ENCODE measurements at regions not wholly inside any gene's neighbourhood (a gene's known extent, or its start where the extent isn't known, plus 50 kb on each side); places are given as distances from the start of the nearest gene placed in this dataset.
A peak's percentile ranks its signal among the peaks of the same experiment; 100 is the strongest.

DNA sequence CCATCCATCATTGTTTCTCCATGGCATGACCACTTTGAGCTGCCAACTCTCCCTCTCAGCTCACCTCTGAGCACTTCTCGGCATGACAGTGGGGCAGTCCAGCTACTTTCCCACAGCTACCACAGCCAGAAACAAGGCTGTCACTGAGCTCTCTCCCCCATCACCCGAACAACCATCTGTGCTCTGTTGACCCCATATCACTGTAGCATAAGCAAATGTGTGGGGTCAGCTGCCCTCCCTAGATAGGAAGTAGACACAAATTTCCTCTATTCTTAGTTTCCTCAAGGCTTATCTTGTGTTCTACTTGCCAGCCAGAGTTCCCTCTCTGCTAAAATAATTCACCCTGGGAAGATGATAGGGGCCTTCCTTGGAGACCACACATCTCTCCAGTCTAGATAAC, 82.6 kb upstream of the FUT8 start:
- no peak for DNase-seq

DNA sequence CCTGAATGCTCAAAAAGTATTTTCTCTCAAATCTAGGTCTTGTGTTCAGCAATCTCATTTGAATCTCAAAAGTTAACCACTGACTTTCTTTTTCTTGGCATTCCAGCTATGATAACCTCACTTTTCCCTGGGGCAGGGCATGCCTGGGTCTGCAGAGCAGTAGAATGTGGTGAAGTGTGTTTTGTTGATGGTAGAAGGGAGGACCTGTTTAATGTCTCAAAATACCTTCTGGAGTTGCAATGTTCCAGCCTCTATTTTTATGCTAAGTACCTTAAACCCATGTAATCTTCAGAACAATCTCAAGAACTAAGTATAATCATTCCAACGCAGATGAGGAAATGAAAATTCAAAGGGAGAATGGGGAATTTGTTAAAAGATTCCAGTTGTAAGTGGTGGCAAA, 82.1 kb upstream of the FUT8 start:
- DNase-seq, result no peak

DNA sequence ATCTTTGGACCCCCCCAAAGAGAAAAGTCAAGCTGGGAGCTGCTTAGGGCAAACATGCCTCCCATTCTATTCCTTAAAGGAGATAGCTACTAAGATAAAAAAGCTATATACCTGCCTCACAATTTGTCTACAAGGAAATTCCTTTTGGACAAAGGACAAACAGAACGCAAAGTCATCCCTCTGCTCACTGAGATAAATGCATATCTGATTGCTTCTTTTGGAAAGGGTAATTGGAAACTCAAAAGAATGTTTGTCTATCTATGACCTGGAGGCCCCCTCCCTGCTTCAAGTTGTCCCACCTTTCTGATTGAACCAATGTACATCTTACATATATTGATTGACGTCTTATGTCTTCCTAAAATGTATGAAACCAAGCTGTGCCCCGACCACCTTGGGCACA, 80.9 kb upstream of the FUT8 start:
- DNase-seq, result no peak

DNA sequence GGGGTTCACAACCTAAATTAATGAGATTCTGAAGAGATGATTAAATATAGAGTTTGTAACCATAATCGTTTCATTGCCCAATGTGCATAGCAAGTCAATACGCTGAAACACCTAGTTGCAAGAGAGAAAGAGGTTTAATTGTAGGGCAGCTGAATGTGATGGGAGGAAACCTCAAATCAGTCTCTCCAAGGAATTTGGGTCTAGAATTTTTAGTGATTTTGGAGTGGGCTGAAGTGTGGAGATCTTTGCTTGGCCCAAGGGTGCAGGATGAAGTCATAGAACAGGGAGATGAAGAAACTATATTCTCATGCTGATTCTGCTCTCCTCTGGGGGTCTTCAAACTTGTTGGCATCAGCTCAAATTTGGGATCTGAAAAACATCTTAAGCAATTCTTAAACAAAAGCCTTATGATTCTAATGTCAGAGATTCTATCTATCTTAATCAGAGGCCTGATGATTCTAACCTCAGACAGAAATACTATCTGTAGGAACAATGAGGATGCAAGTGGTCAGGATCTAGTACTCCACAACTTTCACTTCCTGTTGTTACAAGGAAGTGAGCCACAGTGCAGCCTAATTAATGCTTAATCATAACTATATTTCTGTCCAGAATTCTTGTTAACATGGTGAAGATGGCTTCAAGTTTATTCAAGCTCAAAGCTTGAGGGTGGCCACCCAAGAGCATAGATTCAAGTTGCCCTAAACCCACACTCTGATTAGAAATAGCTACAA, 80.2 kb upstream of the FUT8 start:
- DNase-seq, result peak; percentile 95

DNA sequence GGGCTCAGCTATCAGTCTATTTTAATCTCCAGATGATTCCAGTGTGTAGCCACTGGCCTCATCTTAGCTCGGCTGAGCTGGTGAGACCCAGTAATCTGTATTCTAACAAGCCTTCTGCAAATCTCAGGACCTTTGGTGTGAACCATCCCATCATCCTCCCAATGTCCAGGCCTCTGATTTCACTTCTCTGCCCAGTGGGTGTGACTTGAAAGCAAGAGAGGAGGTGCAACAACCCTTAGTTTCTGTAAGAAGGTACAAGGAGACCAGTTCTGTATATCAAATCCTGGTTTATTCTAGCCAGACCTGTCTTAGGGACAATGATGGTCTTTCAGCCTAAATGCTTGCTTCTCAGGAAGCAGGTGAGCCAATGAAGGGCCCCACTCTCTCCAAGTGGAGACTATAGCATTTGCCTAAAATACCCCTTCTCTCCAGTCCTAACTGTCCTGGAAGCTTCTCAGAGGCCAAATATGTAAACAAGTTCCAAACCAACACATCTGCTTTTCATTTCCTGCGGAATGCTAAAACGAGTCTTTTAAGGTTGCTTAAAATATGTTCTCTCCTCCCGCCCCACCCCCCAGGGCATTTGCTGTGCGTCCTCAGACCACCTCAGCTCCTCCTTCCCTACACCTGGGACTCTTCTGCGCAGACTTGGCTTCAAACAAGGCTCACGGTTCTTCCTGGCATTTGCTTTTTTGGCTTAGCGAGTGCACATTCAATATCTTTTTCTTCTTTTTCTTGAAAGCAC, 78.4 kb upstream of the FUT8 start:
- no peak for DNase-seq

DNA sequence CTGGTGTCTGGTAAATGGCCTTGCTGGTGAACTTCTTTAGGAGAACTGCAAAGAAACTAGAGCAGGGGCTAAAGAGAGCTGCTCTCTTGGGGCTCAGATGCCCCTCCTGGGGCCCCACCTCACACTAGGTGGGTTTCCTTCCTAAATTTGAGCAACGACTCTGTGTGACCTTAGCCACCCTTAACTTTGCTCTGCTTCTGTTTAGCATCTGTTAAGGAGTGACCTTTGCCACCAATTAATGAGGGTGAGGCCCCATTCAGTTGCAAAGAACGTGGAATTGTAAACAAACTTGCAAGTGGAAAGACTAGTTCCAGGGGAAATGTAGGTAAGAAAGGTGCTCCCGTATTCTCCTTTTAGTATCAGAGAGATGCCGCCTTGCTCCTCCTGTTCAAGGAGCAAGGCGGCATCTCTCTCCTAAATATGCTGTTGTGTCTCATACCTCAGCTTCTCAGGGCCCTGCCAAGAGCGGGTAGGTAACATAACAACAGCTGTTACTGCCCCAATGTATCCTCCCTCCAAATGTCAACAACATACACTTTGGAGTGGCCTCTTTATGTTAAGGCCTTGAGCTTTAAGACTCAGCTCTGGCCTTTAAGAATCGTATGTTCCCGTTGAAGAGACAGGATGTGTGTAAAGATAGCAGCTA, 77.6 kb upstream of the FUT8 start:
- no peak for DNase-seq

DNA sequence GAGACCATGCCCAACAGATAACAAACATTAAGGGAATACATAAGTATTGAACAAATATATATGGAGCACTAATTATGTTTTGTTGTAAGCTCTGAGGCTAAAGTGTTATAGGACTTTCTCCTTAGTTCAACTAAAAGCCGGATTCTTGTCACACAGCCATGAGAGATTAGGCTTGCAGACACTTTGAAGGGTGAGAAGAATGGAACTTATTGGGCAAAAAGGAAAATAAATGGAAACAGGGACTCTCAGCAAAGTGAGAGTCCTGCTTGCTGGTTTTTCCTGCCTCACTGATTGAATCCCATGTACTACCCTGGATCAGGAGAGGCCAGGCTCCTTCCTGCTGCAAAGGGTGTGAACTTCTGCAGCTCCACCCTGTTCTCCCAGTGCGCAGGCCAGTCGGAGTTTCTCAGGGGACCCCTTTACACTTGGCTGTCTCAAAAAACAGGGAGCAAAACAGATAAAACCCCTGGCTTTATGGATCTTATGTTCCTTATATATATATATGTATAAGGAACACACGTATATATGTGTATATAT, 77.1 kb upstream of the FUT8 start:
- no peak for DNase-seq

DNA sequence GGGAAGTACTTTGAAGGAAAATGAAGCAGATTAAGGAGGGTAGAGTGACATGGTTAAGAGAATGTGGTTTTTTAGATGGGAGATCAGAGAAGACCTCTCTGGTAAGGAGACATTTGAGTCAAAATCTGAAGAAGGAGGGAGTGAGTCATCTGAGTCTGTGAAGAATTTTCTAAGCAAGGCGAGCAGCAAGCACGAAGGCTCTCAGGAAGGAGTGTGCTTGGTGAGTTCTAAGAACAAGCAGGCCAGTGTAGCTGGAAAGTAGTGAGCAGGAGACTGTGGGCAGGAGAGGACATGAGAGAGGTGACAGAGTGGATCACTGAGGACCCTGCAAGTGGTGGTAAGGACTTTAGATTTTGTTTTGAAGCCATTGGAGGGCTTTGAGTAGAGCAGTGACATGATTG, 76.3 kb upstream of the FUT8 start:
- peak; percentile 18 for DNase-seq

DNA sequence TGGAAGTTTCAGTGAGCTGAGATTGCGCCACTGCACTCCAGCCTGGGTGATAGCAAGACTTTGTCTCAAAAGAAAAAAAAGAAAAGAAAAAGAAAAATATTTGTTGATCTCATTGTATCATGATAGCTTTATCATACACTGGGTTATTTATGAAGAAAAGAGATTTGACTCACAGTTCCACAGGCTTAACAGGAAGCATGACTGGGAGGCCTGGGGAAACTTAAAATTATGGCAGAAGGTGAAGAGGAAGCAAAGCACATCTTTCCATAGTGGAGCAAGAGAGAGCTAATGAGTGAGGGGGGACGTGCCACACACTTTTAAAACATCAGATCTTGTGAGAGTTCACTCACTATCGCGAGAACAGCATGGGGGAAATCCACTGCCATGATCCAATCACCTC, 72.7 kb upstream of the FUT8 start:
- DNase-seq, result no peak

DNA sequence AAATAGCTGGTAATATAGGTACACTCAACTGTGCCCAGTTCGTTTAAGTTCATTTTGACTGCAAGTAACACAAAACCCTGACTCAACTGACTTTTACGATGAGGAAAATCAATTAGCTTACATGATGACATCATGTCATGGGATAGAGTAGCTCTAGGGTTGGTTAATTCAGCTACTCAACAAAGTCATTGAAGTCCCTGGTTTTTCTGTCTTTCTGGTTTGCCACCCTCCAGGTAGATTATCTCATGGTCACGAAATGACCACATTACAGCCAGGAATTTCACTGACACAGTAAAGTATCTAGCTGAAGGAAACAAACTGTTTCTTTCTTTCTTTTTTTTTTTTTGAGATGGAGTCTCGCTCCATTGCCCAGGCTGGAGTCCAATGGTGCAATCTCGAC, 68.5 kb upstream of the FUT8 start:
- no peak for DNase-seq

DNA sequence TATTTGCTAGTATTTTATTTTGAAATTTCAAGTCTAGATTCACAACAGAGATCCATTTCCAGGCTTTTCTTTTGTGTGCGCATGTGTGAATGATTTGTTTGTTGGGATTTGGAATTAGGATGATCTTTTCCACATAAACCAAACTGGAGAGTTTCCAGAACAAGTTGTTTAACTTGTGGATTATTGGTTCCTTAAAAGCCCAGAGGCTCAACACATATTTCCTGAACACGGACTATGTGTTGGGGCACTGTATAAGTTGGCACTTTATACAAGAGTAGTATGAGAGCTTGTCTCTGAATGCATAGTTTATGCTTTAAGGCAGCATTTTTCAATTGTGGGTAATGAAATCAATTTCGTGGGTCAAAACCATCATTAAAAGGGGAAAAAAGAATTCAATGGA, 67.3 kb upstream of the FUT8 start:
- no peak for DNase-seq

DNA sequence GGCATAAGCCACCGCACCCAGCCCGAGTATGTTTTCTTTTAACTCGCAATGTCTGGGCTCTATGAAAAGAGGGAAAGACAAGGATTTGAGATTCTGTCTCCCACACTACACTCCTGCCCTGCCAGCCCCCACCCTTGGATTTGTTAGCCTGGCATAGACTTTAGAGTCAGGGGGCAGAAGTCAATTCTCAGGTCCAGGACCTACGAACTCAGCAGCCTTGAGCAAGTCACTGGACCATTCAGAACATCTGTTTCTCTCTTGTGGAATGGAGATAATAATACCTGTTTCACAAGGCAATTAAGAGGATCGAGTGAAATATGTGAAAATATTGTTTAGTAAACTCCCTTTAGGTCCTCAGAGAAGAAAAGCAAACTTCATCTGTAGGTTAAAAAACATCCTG, 66.1 kb upstream of the FUT8 start:
- DNase-seq, result no peak

DNA sequence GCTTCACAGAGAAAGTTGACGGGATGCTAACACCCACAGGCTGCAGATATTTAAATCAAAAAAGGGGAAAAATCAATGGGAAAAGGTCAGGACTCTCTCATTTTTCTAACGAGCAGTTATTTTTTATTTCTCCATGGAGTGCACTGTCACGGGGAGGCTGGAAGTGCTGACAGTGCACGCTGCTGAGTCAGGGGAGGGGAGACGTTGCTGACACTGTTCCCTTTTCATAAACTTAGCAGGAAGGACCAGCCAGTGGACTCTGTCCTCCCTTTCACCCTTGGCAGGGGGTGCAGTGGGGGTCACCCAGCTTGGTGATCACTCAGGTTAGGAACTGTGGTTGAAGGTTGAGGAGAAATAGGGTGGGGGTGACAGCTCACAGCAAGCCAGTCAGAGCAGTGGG, 65.6 kb upstream of the FUT8 start:
- DNase-seq, result no peak

DNA sequence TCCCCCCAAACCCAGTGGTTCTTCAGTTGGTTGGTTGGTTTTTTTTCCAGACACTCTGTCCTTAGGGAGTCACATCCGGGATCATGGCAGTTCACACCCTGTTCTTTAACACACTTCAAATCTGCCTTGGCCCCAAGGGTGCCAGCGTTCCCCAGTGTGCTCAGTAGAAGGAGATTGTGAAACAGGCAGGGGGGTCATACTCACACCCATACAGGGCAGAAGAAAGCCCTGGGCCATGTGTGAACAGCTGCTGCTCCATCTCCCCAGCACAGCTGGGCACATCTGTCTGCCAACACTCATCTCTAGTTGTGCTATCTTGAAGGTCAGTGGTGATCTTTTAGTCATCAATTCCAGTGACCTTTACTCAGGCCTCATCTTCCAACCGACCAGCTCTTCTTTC, 64.4 kb upstream of the FUT8 start:
- no peak for DNase-seq

DNA sequence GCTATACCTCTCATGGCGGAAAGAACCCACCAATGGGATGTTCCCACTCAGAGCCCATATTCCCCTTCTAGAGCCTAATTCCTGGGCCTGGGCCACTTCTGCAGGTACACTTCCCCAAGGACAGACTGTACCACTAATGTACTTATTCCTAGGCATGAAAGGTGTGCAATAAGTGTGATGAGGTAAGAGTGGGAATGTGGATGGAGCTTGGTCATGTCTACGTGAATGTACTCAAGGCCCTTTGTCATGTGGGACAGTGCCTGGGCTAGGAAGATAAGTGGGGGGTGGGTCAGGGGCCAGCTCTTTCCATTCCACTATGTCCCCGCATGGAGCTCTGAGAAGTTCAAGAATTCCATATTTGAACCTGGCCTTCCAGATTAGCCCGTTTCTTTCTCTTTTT, 63.4 kb upstream of the FUT8 start:
- DNase-seq, result no peak

DNA sequence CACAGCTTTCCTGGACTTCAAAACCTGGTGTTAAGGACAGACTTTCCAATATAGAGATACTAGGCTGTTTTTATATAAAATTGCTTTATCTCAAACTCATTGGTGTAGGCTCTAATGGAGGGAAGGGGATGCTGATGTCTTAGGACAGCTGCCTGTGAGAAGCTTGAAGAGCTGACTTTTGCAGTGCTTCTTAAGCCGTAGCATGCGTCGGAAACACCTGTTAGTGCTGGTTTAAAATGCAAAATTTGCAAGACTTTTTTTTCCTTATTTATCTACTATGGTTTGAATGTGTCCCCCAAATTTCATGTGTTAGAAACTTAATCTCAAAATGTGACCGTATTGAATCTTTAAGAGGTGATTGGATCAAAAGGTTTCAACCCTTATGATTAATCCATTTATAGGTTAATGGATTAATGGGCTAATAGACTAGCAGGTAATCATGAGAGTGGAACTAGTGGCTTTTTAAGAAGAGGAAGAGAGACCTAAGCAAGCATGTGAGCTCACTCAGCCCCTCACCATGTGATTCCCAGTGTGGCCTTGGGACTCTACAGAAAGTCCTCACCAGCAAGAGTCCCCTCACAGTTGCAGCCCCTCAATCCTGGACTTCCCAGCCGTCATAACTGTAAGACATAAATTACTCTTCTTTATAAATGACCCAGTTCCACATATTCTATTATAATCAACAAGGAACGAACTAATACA, 60.9 kb upstream of the FUT8 start:
- DNase-seq, result no peak

DNA sequence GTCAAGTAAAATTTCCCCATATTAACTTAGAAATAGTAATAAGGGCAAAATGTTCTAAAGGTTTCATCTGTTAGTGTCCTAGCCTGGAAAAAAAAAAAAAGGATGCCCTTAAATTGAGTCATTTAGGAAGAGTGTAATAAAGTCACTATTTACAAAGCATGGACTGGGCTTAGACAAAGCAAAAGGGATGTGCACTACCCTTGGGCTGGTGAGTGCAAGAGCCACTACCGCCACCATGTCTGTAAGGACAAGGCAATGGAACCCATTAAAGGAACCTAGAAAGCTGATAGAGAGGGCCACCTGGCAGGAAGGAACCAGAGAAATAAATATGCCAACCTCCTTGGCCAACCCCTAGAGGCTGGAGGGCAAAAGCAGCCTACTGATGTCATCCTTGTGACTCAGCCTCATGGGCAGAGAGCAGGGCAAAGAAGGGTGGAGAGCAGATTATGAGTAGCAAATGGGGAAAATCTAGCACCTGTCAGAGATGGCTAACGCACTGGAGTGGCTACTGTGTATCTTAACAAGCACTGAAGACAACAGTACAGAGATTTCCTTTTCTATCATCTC, 59.5 kb upstream of the FUT8 start:
- DNase-seq, result peak; percentile 39

DNA sequence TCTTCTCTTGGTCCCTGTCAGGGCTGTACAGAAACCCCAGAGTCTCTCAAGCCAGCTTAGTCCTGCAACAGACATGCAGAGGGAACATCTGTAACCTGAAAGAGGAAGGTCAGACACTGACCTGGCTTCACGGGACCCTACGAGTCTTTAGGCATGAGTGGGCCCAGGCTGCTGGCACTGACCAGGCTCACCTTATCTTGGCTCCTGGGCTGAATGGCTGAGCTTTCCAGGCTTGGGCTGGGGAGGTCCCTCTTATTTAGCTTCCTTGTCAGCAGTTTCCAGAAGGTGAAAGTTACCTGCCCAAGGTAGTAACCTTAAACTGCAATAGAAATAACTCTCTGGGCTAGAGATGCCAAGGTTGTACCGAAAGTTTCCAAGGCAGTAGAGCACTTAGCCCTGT, 58.4 kb upstream of the FUT8 start:
- no peak for DNase-seq

DNA sequence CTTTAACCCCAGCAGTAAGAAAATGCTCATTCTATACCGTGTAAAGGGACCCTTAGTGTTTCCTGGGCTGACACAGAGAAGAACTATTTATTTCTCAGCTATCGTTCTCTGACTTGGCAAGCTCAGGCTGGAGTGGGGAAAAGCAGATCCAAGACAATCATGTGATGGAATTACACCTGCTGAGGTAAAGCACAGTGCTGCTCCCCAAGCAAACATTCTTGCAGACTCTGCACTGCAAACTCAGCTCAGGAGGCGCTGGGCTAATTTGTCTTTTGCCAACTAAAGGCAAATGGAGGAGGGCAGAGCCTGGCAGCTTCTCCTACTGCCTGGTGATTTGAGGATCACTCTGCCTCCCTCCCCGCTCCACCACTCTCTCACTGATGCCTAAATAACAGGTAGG, 57.8 kb upstream of the FUT8 start:
- no peak for DNase-seq

DNA sequence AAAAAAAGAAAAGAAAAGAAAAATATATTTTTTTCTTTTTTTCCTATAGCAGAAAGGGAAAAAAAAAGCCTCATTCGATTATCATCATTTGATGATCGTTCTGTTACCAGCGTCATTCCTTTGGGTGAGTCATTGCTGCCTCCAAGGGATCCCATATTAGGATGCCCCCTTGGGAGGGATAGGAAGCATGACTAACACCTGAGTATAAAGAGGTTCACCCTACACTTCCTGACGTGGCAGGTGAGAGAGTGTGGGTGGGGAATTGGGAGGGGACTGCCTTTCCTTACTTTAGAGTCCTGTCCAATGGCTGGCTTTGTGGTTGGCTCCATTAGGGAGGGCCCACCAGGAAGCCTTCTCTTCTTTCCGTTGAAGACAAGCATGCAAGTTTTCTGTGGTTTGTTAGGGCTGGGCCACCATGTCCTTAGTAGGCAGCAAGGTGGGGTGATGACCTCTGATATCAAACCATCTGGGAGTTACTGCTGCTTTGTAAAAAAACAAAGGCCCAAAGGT, 56.1 kb upstream of the FUT8 start:
- DNase-seq, result no peak

DNA sequence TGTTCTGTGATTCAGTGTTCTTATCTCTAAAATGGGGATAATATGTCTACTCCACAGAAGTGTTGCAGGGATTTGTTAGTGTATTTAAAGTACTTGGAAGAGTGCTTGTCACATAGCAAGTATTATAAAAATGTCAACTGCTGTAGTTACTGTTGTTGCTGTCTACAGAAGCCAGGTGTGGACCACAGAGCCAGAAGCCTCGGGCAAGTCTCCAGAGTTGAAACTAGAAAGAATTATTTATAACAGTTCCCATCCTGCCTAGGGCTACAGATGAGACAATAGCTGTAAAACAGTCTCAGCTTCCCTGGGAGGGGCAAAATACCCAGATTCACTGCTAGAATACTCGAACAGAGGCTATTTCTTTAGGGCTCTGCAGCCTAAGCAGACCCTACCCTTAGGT, 55.4 kb upstream of the FUT8 start:
- DNase-seq, result no peak

DNA sequence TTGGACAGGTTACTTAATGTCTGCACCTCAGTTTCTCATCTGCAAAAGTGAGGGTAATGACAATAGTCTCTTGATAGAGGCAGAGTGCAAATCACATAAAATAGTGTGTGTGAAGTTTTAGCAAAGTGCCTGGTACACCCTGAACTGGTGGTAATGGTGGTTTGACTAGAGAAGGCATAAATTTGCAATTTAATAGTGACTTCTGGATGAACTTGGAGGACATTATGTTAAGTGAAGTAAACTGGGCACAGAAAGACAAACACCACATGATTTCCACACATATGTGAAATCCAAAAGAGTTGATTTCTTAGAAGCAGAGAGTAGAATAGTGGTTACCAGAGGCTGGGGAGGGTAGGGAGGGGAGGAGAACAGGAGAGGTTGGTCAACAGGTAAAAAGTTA, 54.8 kb upstream of the FUT8 start:
- no peak for DNase-seq

DNA sequence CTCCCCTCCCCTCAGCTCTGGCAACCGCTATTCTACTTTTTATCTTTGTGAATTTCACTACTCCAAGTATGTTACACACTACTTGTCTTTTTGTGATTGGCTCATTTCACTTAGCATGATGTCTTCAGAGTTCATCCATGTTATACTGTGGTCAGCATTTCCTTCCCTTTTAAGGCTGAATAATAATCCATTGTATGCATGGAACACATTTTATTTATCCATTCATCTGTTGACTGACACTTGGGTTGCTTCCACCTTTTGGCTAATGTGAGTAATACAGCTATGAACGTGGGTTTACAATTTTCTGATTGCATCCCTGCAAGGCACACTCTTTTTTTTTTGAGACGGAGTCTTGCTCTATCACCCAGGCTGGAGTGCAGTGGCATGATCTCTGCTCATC, 53.0 kb upstream of the FUT8 start:
- peak; percentile 83 for DNase-seq
